GM12892 (cell line): ENCODE measurements at regions not wholly inside any gene's neighbourhood (a gene's known extent, or its start where the extent isn't known, plus 50 kb on each side); places are given as distances from the start of the nearest gene placed in this dataset.

Source experiments
- DNase-seq: peaks from one replicate; pipeline ENCODE4 v3.0.0; 2011; ENCODE audit not compliant: insufficient read length
- FAIRE-seq: peaks from 2 replicates; lab custom pipeline; 2011; peaks lifted over from hg19 to GRCh38; lab: Jason Lieb, UNC
- POLR2A ChIP-seq: IDR thresholded peaks from 2 replicates; pipeline ENCODE4 v1.6.1; 2011; ENCODE audit warnings: low read depth, low read length, control low read depth
- POLR2AphosphoS5 ChIP-seq: IDR thresholded peaks from 2 replicates; pipeline ENCODE4 v1.6.1; 2011; ENCODE audit warnings: low read depth, low read length, control low read depth
- TAF1 ChIP-seq: IDR thresholded peaks from 2 replicates; pipeline ENCODE4 v1.6.1; 2011; ENCODE audit warnings: low read depth, mild to moderate bottlenecking, control low read depth, low read length, borderline replicate concordance

DNA sequence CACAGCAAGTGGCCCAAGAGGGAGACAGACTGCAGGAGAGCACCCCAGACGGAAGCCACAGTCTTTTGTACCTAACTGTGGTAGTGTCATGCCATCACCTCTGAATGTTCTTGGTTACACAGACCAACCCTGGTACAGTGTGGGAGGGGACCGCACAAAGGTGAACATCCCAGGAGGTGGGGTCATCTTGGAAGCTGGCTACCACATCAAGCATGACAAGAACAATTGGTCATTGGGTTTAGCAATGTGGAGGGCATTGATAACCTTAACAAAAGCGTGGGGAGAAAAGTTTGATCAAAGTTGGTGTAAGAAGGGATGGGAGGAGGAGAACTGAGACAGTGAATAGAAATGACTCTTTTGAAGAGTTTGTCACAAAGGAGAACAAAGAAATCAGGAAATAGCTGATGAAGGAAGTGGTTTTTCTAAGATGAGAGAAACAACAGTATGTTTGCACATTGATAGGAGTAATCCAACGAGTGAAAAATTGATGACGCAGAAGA is 87.1 kb upstream of the CACNA1E start:
- TF ChIP-seq POLR2A (no peak), POLR2AphosphoS5 (no peak), TAF1 (no peak)
- FAIRE-seq (peak; percentile 21), DNase-seq (no peak)

DNA sequence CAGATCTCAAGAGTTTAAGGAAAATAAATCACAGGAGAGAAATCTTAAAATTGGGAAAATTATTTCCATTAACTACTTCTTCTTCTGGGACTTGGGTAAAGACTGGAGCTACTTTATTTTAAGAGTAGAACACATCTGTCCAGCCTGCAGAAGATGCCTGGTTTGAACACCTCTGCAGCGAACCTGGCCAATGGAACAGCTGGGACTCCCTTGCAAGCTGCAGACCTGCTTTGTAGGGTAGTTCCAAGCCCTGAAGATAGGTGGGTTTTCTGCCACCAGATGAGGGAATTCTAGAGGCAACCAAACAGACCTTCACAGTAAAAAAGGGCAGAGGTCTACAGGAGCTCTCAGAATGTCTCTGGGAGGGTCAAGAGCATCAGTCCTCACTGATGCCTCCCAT is 86.5 kb upstream of the CACNA1E start:
- FAIRE-seq (no peak), DNase-seq (no peak)
- TF ChIP-seq POLR2A (no peak), POLR2AphosphoS5 (no peak), TAF1 (no peak)

DNA sequence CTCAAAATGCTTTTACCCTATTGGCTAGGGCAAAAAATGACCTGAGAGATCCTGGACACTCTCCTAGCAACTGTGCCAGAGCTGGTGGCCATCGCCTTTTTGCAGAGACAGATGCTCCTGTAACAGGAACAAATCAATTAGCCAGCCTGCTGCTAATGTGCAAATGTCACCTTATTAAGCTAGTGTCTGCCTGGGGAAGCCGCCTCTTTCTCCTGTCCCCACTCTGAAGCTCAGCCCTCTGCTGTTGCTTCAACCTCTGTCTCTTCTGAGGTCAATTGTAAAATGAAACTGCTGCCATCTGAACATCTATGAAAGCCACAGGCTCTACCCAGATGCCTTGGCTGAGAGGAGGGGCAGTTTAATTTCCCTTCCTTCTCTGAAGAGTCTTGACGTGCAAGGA is 85.5 kb upstream of the CACNA1E start:
- TF ChIP-seq TAF1 (no peak), POLR2A (no peak), POLR2AphosphoS5 (no peak)
- DNase-seq = peak; percentile 28
- FAIRE-seq = peak; percentile 93

DNA sequence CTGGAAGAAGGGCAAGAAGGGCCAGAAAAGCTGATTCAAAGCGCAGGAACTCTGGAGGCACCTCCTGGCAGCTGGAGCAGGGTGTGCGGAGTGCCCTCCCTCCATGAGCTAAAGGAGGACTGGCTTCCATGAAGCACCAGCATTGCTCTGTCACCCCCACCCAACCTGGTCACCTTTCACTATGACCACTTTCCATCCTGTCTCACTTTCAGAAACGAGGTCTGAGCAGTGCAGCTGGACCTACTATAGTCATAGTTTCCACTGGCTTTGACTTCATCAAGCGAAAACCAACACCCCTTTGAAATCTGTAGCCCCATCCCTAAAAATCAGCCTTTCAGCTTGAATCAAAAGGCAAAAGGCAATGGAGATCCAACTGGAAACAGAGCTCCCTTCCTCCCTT is 84.8 kb upstream of the CACNA1E start:
- peak; percentile 41 for DNase-seq
- FAIRE-seq = peak; percentile 96
- peak; percentile 69; the same call in 1 of the 2 replicates for TF ChIP-seq POLR2AphosphoS5
- TF ChIP-seq POLR2A = peak; percentile 32; the same call in 1 of the 2 replicates
- no peak for TF ChIP-seq TAF1

DNA sequence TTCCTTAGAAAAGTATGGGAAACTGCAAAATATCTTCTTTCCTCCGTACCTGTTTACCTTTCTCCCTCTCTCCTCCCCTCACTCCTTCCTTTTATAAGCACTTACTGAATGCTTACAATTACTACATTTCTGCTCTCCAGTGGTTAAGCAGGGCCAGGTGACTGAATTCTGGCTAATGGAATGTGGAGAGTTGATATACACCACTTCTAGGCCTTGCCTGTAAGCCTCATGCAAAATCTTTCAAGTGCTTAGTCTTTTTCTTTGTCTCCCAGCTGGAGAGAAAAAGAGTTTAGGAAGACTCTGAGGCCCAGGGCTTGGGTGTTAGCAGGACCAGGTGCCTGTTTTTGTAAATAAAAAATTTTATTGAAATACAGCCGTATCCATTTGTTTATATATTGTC is 77.7 kb upstream of the CACNA1E start:
- no peak for DNase-seq

DNA sequence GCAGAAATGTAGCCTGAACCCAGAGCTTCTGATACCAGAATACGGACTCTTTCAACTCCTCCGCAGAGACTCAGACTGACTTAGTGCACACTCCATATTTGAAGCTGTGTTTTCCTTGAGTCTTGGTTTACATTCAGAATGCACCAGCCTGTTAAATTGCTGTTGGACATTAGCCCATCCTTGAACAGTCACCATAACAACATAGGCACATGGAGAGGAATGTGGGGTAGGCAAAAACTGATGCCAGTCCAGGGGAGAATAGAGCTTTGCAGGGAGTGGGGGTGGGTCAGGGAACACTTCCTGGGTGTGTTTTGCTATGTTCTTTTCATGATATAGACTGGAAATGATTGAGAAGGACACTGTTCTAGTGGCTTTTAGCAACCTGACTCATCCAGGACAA is 76.3 kb upstream of the CACNA1E start:
- DNase-seq (no peak), FAIRE-seq (no peak)
- TF ChIP-seq TAF1 = no peak
- TF ChIP-seq POLR2A = no peak
- no peak for TF ChIP-seq POLR2AphosphoS5

More for the DNA sequence above, 77.7 kb upstream of the CACNA1E start:
- FAIRE-seq = no peak
- TF ChIP-seq POLR2AphosphoS5 (no peak), POLR2A (no peak)

DNA sequence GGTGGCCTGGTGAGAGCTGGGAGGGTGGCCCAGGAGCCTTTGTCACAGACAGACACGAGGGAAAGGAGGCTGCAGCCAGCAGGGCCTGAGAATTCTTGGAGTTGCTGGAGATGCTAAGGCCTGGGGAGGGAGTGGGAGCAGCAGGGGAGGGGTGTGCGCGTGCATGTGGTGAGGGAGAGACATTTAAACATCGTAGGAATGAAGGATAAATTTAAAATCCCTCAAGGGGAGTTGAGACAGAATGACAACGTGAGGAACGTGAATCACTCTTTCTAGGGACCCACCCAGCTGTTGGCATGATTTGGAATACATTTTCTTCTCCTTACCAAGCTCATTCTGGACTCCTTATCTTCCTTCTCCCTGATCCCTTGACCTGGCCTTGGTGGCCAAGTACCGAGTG is 73.3 kb upstream of the CACNA1E start:
- FAIRE-seq (no peak), DNase-seq (no peak)
- TF ChIP-seq POLR2A = no peak
- TF ChIP-seq TAF1 = no peak
- TF ChIP-seq POLR2AphosphoS5 = no peak

DNA sequence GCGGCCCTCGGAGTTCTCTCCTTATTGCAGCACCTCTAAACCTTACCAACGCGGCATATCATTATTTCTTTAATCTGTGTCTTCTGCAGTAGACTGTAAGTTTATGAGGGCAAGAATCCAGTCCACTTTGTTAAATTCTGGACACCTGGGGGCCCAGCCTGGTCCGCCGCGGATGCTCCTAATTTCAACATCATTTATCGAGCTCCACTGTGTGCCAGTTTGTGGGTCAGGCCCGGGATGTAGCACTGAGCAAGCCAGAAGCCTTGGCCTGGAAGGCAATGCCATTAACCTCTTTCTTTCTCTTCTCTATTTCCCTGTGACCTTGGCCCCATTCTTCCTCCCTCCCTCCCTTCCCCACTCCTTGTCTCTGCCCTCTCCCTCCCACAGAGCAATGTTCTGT is 70.6 kb upstream of the CACNA1E start:
- DNase-seq = no peak
- FAIRE-seq = no peak
- TF ChIP-seq TAF1 = no peak

DNA sequence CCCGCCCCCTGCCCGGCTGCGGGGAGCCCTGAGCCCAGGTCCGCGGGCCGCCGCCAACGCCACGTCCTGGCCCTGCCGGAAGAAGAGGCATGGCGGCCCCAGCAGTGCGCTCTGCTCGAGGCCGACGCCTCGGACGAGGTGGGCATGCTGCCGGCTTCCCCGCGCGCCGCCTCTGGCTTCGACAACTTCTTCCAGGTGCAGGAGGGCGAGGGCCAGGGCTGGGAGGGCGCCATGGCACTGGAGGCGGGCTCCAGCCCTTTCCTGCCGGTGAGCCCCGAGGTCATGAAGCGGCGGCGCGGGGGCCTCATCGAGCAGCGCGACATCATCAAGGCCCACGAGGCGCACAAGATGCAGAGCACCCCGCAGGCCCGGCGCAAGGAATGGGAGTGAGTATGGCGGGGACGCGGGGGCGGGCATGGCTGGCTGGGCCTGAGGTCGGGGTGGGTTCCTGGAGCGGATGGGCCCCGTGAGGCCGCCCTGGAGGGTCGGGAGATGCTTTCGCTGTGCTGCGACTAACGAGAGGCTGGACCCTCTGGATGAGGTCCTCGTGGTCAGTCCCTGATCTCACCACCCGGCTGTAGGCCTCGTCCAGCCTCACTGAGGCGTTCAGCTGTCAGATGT is 70.0 kb upstream of the CACNA1E start:
- TF ChIP-seq POLR2A (no peak), TAF1 (no peak), POLR2AphosphoS5 (no peak)
- DNase-seq = no peak
- FAIRE-seq = no peak

DNA sequence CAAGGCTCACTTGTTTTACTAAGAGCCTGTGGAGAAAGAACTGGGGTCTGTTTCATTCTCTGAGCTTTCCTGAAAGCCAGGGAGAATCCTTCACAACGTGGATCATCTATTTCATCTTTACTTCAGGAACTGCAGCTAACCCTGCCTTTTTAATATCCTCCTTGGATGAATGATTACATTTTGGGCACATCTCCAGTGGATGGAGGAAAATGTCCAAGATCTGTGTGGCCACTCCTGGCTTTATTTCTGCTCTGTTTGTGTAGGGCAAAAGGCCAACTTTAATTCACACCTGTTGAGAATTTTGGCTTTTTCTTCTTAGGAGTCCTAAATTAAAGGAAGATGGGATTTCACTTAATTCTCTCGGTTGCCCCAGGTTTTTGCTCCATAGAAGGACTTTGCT is 69.5 kb upstream of the CACNA1E start:
- FAIRE-seq (no peak), DNase-seq (no peak)
- TF ChIP-seq POLR2A = no peak
- no peak for TF ChIP-seq POLR2AphosphoS5

DNA sequence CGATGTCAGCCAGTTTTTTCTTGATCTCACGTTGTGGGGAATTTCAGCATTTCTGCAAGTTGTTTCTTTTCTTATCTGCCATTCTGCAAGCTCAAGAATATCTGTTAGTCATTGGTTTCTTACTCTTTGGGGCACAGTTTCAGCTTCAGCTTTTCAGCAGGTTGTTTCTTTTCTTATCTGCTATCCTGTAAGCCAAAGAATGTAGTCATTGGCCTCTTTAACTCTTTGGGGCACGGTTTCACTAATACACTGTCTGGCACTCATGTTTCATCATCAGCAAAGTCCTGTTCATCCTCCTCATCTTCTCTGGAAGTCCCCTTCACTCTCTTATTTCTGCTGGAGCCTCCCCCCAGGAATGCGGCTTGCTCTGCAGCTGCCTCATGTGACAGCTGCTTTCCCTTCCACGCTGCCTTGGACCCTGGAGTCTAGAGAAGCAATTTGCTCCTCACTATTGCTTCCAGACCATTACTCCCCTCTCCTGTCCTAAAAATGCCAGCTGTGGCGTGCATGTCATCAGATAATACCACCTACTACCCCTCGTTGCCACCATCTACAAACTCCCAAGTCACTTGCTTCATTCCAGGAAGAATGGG is 67.0 kb upstream of the CACNA1E start:
- peak; percentile 9 for FAIRE-seq
- TF ChIP-seq POLR2AphosphoS5 = no peak
- no peak for TF ChIP-seq TAF1
- DNase-seq = no peak

DNA sequence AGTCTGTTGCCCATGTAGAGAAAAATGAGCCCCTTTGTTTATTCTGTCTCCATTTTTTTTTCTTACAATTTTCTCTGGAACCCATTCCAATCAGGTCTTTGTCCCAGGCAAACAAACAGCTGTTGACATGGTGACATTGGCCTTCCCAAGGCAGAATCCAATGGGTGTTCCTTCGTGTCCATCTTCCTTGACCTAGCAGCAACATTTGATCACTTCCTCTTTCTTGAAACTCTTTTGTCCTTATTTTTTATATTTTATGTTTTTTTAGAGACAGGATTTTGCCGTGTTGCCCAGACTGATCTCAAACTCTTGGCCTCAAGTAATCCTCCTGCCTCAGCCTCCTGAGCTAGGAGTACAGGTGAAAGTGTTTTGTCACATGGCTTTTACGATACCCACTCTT is 65.4 kb upstream of the CACNA1E start:
- FAIRE-seq = no peak
- no peak for DNase-seq
- TF ChIP-seq TAF1 (no peak), POLR2A (no peak), POLR2AphosphoS5 (no peak)
